ENCODE measurements at regions not wholly inside any gene's neighbourhood (a gene's known extent, or its start where the extent isn't known, plus 50 kb on each side); places are given as distances from the start of the nearest gene placed in this dataset.
A peak's percentile ranks its signal among the peaks of the same experiment; 100 is the strongest.

DNA sequence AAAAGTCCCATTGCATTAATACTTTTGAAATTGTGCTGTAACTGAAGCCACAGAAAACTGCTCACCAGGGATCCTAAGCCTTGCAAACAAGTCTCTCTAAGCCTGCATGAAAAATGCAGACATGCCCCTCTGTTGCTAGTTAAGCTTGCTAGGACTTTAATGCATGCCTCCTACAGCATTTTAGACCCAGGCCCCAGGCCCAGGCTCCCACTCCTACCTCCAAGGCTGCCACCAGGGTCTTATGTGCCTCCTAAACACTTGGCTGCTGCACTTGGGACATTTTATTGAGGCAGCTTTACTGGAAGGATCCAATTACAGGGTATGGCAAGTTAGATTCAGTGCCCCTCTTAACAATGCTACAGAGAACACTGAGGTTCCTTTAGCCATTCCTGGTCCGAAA, 467.3 kb upstream of the CLINT1 start:
- DNase-seq = no peak

DNA sequence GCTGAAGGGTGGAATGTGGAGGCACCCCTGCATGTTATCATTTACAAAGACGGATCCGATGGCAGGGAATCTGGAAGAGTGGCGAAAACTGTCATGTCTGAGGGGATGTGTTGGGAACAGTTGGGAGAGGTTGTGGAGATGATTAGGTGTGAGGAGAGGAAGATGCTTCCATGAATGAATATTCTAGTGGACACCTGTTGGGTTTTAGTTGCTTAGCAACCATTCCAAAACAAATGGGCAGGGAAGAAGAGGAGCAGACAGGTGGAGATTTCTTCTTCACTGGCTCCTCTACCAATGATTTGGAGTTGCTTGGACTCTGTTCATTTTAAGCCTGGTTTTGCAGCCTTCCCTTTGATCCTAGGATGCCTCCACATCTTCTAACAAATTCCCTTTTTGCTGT, 465.3 kb upstream of the CLINT1 start:
- no peak for DNase-seq

DNA sequence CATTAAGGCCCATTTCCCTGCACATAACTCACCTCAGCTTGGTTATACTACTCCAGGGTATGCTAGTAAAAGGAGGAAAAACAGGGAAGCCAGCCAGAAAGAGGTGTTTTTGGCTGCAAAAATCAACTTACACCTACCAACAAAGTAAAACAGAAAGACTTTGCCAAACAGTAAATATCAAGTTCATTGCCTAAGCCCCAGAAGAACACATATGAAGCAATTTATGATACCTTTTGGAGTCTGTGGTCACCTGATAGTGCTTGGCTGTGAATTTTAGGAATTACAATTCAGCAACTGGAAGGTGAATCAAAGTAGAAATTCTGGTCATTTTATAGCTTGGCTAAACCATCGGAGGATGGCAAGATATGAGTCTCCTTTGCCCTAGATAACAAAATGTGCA, 463.7 kb upstream of the CLINT1 start:
- no peak for DNase-seq

DNA sequence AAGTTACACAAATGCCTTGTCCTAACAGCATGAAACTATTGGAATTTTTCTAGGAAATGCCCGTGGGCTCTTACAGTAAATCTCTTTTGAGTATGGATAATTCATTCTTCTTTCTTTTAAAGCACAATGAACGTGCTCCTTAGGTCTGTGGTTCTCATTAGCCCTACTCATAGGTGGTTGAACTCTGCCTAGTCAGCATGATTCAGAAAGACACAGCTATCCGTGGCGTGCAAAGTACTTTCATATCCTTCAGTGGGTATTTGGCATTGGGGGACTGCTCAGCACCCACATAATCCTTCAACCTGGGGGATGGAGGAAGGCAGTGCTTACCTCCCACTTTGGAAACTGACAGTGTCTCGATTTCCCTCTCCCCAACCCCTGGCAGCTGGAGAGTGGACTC, 462.0 kb upstream of the CLINT1 start:
- DNase-seq = no peak

DNA sequence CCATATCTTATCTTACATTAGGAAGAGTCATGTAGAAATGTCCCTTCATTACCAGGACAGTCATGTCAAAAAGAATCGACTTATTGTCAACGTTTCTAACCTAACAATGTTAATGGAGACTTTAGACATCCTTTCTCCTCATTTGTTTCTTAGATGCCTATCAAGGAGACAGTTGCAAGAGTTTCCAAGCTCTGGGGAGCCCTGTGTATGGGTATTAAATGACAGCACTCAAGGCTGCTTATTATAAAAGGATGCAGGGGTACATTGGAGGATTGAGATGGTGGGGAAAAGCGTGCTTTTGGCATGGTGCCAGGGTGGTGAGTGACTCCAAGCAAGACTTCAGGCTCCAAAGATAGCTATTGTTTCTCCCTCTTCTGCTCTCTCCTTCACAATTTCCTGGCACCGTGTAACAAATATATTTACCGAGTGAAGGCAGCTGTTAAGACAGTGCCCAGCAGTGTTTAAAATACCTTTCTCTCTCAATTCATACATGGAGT, 461.3 kb upstream of the CLINT1 start:
- DNase-seq = no peak

DNA sequence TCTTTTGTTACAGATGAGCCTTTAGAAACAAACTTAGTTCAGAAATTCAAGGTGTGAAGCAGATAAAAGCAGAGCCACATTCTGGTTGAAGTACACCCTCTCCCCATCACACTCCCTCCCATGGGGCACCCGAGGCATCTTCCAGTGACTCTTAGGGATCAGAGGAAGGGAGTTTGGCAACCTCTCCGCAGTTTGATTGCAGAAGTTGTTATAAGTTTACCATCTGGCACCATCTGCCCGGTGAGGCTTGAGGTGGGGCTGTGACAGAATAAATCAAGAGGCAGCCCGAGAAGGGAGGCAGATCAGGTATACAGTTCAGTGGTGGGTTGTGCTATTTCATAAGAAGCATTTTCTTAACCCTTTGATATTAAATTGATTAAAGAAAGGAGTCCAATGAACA, 458.6 kb upstream of the CLINT1 start:
- DNase-seq = no peak

DNA sequence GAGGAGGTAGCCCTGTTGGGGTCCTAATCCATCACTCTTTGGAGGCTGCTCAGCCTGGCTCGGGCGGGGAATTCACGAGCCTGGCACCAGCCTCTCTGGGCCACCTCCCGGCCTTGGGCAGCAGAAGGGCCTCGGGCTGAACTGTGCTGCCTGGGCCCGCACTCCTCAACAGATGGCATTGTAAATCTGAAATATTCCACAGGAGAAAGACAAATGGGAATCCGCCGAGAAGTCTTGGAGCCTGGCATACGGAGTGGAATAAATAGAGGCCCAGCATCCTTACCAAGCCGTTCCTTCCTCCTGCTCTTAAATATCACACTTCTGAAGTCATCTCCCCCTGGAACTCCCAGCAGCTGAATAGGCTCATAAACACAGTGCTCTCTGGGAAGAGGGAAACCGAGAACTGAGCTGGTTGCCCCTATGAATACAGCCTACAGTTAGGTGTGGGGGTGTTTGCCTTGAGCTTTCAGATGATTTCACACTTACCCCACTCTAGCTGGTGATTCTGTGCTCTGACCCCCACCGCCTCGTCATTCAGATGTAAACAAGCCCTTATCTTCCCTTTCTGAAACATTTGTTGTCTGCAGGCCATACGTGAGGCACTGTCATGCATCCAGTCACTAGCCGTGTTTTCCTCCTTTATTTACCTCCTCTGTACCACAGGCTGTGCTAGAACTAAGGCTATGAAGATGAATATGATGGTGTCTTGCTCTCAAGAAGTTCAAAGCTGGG, 455.0 kb upstream of the CLINT1 start:
- no peak for DNase-seq

DNA sequence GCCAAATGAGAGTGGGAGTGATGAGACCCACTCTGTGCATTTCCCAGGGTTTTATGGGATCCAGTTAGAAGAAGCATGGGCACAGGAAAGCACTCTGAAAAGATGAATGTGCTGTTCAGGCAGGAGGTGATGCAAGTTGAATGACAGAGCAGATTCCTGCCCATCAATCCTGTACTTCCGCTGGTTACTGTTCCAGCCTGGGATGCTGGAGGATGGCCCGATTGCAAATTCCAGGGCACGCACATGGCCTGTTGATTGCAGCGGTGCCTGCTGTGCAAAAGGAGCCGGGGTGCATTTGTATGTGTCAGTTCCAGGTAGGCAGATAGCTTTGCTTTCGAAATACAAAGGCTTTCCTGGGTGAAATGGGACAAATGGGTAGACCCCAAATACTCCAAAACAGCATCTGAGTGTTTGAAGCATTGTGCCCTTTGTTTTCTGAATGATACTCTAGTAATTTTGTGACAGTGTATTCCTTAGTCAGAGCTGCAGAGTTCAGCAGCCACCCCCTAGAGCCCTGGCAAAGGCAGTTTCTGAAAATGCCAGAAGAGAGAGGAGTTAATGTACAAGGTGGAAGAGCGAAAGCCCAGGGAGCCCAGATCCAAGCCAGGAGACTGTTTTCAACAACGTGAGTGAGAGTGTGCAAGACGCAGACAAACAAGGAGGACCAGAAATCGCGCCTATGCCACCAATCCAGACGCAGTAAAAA, 454.2 kb upstream of the CLINT1 start:
- no peak for DNase-seq

DNA sequence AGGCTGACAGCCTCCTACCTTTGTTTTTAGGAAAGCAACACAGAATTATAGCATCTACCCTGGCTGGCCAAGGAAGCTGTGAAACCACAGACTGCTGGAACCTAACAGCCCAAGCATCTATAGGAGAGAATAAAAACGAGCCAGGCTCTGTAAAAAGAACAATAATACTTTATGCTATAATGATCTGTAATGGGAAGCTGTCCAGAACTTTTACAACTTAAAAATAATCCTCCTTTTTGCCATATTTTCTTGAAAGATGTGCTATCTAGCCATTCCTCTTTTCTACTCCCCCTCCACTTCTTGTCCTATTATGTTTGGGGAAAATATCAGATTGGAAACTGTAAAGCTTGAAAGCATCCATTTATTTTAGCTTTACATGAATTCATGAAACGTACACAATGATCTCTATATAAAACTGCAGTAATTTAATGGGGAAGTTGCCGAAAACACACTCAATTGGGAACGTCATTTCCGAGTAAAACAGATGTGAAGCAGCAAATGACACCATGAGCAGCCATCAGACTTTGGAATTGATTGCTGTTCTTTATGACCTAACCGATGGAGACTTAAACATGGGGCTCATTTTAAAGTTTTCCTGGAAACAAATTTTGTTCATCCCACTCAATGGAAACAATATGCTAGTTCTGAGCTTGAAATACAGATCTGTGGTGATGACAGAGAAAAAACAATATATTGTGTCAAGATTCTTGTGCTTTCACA, 450.3 kb upstream of the CLINT1 start:
- DNase-seq = no peak

DNA sequence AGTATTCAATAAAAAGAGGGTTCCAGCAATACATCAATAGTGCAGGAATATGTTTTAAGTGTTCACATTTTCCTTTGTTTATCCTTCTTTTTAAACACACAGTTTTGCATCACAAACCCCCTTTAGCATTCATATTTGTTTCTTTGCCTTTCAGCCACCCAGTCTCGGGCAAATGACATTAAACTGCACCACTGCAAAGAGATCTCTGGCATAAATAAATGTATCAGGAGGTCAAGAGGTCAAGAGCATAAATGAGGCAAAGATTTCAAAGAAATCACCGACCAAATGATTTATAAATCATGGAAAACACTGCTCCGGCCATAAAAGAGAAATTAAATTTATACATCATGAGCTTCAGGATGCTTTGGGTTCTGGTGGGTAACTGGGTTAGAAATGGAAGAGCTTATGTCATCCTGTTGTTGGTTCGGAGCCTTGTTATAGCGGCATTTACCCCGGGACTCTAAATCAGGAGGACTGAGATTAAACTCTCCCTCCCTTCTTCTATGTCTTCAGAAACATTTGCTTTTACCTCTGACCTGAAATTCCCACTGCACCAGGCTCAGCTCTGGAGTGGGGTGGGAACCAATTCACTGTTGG, 449.6 kb upstream of the CLINT1 start:
- no peak for DNase-seq

DNA sequence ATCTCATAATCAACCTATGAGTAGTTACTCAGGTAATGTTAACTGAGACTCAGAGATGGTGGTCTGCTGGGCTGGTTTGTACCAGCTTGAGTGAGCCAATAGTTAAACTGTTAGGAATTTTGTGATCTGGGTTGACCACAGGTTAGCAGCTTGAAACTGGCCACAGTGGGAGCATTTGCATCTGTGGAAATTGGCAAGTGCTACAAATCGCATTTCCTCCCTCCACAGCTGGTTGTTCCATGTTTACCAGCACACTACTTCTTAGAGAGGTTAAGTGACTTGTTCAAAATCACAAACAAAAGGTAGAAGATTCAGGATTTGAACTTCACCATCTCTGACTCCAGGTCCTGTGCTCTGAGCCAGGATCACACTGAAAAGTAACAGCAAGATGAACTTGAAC, 446.9 kb upstream of the CLINT1 start:
- DNase-seq = no peak

DNA sequence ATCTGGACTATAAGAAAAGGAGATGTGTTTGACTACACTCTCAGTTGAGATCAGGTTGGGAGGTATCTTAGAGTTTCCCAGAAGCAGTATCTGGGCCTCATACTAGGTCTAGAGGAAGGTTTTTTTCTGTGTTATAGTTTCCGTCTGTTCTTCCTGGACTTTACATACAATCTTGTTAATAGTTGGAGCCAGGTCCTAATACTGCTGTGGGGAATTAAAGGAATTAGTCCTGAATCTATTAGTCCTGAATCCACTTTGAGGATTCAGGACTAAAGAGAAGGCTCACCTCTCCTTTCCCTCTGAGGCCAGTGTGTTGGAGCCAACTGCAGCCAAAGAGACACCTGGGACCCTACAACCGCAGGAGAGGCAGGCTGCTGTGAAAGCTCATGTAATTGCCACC, 445.7 kb upstream of the CLINT1 start:
- DNase-seq = no peak

DNA sequence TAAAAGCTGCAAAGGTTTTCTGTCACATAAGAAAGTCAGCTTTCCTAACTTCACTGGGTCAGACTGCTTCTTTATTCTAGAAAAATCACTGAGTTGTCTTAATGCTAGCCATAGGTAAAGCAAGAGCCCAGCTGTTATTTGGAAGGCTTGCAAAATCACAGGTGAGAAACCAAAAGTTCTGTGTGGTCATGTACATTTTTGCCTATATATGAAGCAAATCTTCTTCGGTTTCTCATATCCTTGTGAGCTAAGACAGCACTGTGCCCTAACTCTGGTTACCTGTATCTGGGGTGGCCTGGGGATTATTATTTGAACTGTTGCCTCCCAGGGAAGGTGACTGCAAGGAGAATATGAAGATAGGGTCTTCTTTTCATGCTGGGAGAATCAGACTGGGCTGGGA, 444.9 kb upstream of the CLINT1 start:
- no peak for DNase-seq

DNA sequence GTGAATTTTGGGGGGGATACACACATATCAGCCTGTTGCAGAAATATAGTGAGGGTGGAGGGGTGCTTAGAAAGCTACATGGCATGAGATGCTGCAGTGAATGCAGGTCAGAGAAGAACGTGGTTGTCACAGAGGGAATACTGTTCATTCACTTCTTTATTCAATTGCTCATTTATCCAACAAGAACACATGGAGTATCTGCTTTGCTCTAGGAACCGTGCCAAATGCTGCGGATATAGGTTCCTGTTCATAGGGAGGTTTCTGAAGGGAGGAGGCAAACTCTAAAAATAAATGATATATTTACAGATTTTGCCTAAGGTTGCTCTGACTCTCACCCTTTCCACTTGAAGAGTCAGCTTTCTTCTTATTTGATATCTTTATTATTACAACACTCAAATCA, 444.3 kb upstream of the CLINT1 start:
- no peak for DNase-seq

DNA sequence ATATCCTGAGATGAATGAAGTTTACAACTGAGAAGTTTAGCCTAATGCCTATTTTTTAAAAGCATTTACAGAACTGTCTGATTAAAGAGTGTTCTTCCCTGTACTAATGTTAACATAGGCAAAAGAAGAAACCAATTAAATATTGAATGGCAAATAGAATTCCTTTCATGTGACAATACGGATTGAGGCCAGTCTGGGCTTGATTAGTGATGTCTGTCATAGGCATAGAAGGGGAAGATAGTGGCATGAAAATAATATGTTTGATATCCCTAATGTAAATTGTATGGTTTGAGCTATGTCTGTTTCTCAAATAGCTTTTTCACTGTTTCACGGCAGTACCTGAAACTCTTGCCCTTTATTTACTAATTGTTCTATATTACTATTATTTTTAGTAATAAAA, 443.1 kb upstream of the CLINT1 start:
- DNase-seq = no peak

DNA sequence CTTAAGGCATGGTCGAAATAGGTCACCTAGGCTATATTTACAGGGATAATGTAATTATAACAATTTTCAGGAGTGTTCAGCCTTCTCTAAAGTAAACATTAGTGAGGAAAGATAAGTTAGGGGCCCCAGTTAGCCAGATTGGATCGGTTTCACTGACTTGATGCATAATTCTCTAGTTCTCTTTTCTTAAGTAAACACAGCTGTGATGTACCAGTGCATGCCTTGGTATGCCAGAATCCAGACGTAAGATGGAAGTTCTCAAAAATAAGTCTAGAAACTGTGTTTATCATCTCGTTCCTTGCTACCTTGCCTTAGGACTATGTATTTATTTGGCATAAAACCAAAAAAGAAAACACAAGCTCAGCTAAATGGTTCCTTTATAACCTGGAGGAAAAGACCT, 442.2 kb upstream of the CLINT1 start:
- no peak for DNase-seq

DNA sequence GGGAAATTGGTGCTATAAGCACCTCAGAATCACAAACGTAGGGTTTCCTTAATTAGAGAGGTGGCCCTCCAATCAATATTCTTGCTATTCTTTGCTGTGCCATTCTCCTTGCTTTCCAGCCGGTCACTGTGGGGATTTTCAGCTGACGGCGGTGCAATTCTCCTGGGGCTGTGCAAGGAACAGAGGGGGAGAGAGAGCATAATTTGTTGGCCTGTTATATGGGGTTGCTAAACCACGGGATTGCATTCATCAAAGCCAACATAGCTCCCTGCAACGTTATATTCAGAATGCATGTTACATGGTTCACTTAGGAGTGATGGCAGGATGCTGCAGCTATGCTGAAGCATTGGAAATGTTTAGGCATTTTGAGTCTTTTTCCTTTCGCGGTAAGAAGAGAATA, 441.3 kb upstream of the CLINT1 start:
- no peak for DNase-seq

DNA sequence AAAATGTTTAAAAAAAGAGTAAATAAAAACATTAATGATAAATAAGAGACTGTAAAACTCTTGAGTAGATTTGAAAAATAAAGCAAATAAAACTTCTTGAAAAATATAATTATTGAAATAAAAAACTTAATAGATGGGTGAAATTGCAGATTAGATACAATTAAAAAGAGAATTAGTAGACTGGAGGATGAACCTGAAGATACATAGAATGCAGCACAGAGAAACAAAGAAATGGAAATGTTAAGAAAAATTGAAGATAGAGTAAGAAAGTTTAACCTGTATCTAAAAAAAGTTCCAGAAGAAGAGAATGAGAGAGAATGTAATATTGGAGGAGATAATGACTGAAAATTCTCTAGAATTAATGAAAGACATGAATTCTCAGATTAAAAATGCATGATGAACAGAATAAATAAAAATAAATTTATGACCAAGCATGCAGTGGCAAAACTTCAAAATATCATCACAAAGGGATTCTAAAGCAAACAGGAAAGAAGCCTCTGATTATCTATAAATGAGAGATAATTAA, 438.1 kb upstream of the CLINT1 start:
- no peak for DNase-seq

DNA sequence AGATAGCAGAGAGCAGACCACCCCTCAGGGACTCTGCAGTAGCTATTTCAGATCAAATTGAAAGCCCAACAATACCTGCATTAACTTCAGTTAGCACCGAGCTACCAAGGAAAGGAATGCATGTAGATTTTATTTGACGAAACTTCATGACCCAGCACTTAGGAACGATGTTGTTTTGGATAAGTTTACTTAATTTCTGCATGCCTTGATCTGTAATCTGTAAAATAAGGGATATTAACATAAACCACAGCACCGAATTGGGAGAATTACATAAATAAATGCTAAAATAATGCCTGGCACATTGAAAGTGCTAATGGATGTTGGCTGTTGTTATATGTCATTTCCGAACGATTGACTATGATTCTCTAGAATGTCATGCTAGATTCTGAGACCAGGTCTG, 435.8 kb upstream of the CLINT1 start:
- DNase-seq = no peak

DNA sequence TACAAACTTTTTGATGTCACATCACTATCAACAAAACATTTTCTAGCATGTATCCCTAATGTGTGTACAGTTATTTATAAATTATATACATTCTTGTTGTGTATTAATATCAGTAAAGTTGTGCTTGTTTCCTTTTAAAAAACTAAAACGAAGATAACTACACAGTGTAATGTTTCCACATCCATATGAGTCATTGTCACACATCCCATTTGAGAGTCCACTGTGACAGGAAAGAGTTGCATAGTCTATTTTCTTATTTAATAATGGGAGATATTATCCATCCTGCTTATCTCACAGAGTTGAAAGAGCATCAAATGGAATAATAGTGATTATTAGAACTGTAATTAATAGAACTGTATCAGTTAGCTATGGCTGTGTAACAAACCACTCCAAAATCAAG, 434.0 kb upstream of the CLINT1 start:
- DNase-seq = no peak

DNA sequence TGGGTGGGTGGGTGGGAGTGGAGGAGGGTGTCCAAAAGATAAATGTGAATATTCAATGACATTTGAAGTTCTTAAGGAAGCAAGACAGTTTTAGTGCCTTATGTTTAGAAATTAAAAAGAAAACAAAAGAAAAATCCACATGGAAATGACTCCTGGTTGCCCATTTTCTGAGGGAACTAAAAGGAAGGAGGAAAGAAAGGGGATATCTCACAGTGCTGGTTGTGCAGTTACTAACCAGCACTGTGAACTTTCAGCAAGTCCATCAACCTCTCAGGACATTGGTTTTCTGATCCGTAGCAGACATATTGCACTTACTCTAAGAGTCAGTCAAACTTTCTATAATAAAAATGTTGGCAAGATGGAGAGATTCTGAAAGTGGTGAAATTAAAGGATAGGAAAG, 431.0 kb upstream of the CLINT1 start:
- no peak for DNase-seq

DNA sequence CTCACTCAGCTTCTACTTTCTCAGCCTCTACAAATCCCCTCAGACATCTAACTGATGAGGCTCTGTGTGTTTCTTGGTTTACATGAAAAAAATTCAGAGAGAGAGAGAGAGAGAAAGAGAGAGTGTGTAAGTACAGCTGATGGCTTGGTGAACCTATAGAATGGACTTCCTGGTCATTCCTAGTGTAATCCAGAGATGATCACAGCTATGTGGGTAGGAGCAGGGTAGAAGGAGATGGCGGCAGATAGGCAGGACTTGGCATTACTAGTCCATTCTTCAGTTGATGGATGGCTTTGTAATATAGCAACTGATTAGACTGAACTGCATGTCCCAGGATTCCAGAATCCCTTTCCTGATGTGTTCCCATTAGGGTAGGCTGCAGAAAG, 429.3 kb upstream of the CLINT1 start:
- DNase-seq = no peak

DNA sequence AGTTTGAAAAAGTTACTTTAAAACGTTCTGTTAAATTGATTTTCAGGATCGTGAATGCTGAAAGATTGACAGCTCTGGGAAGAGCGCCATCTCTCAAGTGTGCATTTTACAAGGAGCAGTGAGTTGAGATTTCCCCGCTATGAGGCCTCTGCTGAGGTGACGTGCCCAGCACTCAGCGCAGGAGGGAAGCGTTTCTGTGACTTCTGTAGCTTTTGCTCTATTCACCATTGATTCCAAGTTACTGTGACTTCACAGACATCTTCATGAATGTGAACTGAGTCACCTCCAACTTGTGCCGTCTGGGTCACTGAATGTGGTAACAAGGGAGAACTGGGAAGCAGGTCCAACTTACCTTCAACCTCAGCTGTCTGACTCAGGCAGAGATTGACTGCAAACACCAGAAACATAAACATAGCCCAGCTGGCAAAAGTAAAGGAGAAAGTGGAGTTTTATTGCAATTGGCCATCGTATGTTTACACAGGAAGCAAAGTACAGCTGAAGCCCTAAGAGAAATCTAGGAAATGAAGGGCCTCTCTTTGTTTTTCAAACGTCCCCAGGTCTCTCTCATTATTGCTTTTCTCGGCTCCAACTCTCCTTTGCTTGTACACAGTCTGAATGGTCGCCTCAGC, 428.8 kb upstream of the CLINT1 start:
- DNase-seq = peak; percentile 4

Data from NCI-H1105 (cell line).